ENCODE measurements at regions not wholly inside any gene's neighbourhood (a gene's known extent, or its start where the extent isn't known, plus 50 kb on each side); places are given as distances from the start of the nearest gene placed in this dataset.

DNA sequence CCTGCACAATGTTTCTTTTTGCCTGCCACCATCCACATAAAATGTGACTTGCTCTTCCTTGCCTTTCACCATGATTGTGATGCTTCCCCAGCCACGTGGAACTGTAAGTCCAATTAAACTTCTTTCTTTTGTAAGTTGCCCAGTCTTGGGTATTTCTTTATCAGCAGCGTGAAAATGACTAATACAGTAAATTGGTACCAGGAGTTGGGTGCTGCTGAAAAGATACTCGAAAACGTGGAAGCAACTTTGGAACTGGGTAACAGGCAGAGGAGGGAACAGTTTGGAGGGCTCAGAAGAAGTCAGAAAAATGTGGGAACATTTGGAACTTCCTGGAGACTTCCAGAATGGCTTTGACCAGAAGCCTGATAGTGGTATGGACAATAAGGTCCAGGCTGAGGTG, 425.3 kb downstream of the GPATCH2 start:
- no peak for DNase-seq

DNA sequence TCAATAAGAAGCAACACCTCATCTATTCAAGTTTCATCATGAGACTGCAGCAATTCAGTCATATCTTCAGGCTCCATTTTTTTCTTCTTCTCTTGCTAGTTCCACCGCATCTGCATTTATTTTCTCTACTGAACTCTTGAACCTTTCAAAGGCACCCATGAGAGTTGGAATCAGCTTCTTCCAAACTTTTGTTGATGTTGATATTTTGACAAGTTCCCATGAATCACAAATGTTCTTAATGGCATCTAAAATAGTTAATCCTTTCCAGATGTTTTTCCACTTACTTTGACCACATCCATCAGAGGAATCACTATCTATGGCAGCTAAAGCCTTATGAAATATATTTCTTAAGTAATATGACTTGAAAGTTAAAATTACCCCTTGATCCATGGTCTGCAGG, 434.3 kb downstream of the GPATCH2 start:
- DNase-seq, result no peak

DNA sequence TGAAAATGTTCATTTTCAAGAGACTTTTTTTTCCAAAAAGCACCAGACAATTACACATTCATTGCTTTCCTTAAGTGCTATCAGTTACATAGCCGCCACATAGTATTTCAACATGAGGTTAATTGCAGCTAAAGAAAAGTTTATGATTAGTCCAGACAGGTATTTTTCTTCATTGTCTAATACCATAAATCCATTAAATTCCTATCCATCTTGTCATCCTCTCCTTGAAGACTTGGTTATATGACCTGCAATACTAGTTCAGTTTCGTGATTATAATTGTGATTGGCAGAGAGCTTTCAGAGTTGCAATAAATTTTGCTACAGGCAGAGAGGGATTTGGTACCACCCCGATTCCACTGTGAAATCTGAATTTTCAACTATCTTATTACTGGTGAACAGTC, 437.7 kb downstream of the GPATCH2 start:
- no peak for DNase-seq

DNA sequence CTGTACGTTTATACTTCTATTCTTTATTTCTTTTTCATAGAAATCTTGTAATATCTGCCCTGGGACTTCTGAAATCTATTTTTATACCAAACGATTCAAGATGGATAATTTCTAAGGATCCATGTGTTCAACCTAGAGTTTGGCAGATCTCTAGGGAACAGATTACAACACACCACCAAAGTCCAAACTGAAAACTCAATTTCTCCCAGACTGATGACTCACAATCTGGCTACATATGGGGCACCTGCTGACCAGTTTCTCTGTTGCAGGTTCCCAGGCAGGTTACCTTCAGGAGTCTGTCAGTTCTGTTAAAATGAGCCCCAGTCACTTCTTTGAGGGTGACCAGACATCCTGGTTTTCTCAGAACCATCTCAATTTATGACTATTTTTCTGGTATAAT, 439.4 kb downstream of the GPATCH2 start:
- no peak for DNase-seq

DNA sequence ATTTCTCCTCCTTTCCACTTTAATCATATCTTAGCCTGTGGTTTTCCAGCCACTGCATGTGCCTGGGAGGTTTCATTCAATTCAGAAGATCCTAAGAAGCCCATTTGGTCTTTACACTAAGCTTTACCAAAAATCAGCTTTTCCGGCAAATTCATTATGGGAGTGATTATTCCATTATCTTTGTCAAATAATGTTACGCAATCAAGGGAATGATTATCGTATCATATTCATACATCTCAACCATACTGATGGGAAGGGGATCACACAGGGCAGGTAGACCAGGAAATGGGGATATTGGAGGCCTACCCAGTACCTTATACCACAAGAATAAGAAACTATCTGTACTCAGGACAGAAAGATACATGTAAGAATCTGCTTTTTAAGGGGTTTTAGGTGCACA, 440.5 kb downstream of the GPATCH2 start:
- no peak for DNase-seq

DNA sequence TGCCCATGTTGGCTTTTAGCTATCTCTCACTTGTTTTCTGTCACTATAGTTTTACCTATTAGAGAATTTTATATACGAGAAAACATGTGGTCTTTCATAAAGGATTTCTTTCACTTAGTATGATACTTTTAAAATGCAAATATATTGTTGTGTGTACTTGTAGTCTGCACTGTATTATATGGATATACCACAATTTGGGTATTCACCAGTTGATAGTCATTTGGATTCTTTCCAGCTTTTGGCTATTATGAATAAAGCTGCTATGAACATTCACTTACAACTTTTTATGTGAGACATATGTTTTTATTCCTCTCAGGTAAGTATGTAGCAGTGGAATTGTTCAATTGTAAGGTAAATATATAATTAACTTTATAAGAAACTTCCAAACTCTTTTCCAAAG, 441.5 kb downstream of the GPATCH2 start:
- no peak for DNase-seq

DNA sequence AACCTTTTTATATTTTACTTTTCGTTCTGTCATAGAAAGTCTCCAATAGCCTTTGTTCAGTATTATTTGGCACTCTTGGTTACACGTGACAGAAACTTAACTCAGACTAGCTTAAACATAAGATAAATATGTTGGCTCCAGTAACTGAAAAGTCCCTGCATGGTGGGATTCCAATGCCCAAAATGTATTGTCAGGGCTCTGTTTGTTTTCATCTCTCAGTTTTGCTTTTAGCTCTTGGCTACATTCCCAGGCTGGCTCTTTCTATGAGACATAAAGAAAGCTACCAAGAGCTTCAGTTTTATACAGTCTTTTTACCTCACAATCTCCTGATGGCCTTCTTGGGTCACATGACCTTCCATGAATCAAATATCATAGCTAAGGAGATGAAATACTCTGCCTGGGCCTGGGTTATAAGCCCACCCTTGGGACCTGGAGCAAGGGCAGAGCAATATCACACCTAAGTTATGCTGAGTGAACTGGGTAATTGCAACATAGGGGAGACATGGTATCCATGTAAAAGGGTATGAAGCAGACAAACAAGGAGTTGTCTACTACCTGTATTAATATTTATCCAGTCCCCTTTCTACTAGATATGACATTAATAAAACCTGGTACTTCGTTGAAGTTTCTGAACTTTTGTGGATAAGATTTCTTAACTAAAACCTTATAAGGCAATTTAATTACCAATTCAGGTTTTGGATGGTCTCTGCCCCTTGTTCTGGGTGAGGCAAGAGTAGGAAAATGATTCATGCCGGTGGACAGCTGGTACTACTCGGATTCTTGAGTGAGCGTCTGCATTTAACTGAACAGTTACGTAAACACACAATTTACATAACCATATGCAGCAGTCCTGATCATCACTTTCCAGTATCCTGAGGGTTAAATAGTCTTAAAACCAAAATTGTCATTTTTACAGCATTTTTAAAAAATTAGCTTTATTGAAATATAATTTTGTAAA, 442.3 kb downstream of the GPATCH2 start:
- DNase-seq, result no peak

DNA sequence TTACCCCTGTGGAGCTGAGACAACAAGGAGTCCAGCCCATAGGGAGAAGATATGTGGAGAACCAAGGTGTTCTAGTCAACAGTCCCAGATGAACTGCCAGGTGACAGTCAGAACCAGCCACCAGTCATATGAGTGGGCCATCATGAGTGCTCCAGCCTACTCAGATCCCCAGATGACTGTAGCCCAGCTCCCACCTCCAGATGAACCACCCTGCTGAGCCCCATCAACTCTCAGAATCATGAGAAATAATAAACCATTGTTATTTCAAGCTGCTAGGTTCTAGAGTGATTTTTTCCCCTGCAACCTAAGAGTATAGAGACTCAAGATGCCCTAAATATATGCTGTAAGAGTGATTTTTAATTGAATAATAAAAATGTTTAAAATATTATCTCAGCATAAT, 444.2 kb downstream of the GPATCH2 start:
- DNase-seq, result no peak

DNA sequence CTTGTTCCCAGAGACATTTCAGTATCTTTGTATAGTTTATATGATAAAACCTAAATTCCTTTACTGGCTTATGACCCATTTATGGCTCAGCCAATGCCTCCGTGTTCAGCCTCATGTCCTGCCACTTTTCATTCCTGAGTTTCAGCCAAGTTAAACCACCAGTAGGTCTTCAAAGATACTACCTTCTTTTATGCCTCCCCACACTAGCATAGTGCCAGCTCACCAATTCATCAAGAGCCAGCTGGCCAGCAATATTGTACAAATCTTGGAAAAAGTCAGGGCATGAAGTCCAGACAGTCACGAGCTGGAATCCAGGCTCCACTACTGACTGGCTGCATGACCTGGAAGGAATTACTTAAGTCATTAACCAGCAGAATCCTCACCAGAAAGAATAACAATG, 446.0 kb downstream of the GPATCH2 start:
- DNase-seq, result no peak

DNA sequence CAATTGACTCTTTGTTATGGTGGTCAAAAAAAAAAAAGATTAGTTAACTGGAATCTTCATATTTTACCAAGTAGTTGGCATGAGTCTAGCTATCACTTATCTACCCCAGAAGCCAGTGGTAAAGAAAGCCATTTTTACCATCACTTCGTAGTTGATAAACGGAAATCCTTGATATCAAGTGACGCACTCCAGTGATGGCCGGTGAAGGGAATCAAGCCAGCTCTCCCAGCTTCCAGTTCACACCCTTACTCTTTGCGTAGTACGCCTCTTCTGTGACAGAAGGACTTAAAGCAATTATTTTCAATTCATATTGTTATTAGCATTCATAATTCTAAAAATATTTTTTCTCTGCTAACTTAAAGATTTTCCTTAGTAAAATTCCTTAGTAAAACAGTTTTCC, 447.9 kb downstream of the GPATCH2 start:
- DNase-seq, result no peak

DNA sequence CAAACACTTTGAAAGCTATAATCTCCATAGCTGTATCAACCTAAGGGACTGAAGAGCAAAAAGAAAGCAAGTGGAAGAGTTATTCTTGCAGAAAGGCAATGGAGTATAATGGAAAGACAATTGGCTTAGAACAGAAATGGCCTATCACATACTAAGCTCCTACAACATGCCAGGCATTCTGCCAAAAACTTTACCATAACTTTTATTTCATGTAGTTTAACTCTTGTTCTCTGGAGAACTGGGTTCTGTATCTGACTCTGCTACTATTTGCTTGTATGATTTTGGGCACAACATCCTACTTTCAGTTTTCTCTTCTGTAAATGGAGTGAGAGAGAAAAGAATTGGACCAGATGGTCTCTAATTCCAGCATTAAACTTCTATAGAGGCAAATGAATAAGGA, 449.1 kb downstream of the GPATCH2 start:
- no peak for DNase-seq

DNA sequence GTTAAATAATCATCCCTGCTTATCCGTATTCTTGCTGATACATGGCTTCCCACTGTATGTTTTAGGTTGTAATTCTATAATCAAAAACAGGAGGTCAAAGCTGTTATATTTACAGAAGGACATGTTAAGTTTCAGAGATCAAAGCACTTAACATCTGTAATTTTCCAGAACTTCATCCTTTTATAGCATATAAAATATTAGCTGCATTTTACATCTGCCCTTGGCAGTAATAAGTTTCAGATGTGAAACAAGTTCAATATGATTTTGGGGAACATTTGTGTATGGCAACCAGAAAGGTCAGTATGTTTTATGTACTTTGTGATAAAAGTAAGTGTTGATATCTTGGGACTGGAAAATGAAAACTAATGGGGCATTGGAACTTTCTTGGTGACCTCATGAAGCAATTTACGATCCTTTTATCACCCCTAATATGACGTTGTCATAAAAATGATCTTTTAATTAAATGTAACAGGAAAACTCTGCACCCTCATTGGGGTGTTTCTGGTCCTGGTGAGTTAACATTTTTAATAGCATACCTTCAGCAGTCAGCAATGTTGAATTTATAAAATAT, 449.6 kb downstream of the GPATCH2 start:
- no peak for DNase-seq

DNA sequence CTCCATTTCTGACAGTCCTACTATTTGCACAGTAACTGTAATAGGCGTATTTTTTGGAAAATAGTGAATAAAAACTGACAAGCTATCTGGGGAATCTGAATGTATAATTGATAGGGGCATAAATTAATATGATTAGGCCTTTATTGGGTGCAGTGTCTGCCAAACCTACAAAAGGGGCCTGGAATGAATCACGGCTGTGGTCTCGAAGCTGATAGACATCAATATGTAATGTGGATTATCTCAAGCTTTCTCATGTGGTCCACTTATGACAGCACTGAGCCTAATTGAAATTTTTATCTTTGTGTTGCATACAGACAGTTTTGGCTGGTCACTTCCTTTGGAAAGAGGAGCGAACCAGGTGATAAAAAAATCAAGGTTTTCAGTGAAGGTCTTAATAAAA, 450.4 kb downstream of the GPATCH2 start:
- no peak for DNase-seq

DNA sequence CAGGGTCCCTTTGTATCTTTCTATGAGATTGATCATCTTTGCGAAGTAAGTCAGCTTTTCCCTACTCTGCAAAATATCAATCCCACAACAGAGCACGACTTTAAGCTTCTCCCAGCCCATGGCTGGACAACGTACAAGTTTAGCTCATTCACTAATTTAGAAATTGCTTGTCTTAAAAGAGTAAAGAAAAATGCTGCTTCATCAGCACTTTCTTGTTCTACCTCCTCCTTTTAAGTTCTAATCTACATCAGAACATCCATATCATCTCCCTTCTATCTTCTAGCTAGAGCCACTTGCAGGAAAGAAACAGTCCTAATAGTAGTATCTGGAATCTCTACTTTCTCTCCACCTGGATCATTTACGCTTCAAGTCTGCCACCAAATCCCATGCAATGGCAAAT, 441.2 kb upstream of the ESRRG start:
- DNase-seq, result no peak

DNA sequence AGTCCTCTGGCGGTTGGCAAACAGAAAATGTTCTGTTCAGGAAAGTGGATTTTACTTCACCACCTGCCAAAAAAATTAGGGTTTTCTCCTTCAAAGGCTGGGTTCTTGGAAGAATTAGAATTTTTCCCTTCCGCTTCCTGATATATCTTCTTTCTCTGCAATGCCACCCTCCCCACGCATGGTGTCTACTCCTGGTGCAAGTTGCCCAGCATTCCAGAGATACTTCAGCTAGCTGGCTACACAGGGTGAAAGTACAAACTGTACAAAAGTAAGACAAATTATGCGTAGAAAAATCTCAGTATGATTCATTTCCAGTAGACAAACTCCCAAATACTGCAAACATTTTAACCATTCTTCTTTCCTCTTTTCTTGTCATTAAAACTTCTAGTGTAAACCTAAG, 430.1 kb upstream of the ESRRG start:
- no peak for DNase-seq

DNA sequence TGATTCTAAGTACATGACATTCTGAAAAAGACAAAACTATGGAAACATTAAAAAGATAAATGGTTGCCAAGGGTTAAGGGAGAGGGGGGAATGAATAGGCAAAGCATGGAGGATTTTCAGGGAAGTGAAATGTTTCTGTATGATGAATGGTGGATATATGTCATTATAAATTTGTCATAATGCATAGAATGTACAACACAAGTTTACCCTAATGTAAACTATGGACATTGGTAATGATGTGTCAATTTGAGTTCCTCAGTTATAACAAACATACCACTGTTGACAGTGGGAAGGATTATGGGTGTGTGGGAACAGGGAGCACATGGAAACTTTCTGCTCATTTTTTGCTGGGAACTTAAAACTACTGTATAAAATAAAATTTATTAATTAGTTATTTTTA, 427.1 kb upstream of the ESRRG start:
- DNase-seq, result no peak

DNA sequence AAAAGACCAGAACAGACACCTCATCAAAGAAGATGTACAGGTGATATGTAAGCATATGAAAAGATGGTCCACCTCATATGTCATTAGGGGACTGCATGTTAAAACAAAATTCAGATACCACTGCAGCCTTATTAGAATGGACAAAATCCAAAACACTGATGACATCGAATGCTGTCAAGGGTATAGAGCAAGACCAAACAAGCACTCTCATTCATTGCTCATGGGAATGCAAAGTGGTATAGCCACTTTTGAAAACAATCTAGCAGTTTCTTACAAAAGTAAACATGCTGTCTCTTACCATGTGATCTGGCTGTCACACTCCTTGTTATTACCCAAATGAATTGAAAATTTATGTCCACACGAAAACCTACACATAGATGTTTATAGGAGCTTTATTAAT, 426.6 kb upstream of the ESRRG start:
- no peak for DNase-seq

DNA sequence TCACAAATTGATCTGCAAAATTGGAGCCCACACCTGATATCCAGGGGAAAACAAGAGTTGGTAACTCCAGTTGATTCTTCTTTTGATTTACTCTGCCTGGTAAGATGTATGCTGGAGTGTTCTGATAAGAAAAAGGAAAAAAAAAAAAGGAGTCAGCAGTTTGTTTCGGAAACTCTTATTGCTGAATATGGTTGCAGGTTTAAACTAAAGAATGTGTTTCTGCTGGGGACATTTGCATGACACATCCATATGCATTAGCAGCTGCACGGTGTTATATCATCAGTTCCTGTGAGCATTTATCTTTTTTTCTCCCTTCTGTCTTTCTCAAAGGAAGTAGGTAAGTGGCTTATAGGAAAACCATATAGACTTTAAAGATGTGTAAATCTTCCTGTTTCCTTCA, 418.5 kb upstream of the ESRRG start:
- no peak for DNase-seq

DNA sequence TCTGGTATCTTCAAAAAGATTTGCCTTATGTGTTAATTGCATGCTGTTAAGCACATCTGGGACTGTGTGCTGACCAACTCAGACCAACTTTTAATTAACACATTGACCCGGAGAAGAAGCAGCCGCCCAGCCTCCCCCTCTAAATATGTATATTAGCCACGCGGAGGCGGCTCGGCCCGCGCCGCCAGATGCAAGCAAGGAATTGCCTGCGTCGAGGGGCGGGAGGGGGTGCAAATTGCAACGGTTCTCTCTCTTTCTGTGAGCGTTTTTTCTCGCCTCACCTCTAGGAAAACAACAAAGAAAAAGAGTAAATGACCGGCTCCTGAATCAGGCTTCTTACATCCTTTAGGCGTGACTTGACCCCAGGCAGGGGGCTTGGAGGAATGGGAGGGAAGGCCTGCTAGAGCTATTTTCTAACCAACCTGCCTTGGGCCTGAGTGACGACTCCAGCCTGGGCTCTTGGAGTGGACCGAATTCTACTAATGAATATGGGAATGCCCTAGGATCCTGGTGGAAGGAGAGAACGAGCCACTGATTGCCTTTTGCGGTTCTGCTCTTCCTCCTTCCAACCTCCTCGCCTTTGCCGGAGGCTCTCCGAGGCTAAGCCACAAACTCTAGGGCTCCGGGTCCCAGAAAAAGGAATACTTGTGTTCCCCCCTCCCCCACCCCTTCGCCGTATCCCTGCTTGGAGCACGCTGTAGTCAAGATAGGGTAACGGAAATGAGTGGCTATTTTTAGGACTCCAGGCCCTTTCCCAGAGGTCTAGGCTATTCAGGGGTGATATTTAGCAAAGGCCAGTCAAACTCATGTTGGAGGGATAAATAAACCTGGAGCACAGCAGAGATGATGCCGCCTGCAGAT, 417.0 kb upstream of the ESRRG start:
- DNase-seq, result no peak

DNA sequence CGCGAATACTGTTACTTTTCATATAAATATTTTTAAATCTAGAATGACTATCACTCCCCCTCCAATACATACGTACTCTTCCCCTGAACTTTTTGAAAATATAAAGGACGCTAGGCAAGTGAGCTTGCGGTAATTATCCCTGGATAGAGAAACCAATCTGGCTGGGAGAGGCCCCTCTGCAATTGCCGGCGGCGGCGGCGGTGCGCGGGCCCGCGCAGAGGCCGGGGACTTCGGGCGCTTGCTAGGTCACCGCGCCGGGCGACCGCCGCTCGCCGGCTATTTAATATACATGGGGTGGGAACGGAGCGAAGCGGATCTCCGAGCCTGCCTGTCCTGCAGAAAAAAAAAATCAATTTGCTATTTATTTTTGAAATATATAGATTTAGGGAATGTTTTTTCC, 416.3 kb upstream of the ESRRG start:
- DNase-seq, result no peak

DNA sequence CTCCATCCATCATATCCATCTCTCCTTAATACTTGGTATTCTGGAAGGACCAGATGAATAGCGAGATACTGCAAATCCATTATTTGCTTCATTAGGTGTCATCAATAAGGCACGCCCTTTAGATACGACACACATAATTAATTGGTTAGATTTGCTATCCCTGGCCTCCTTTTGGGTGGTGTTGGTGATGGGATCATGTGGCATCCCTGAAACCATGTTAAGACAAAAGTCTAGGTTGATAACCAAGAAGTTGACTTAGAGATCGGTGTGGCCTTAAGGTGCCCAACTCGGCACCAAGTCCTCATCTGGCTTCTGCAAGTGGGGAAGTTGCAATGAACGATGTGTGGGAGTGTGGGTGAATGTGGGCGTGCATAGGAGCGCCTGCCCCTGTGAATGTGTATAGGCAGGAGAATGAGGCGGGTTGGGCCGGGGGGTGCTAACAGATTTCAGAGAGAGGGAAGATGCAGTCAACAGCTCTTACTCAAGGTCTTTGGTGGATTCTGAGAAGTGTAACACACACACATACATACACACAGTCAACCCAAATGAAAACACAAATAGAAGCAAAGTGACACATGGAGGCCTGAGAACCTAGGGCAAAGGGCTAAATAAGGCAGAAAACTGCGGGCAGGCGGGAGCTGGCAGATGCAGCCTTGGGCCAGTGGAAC, 415.7 kb upstream of the ESRRG start:
- no peak for DNase-seq

DNA sequence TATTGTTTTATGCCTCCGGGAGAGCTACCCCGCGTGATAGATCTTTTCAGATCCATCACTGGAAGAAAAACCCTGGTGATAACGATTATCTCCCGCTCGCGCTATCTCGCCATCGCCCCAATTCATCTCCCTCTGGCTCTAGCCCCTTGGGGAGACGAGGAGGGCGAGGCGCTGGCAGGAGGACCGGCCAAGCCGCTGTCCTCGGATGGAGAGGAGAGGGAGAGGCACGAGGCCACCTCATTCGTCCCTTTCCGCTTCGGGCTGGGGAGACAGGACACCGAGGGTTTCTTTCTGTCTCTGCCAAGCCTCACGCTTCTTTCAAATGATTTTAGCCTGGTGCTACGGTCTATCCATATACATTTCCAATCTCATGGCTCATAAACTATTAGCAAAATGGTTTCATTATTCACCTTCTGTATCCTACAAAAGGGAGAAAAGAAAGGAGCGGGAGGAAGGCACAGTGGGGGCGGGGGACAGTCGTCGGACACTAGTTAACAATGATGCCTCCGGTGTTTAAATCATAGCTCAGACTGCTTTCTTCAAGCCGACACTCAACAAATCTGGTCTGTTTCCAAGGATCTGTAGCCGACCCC, 415.0 kb upstream of the ESRRG start:
- no peak for DNase-seq
